Left forelimb (tissue), 1 donor: ENCODE measurements at regions not wholly inside any gene's neighbourhood (a gene's known extent, or its start where the extent isn't known, plus 50 kb on each side); places are given as distances from the start of the nearest gene placed in this dataset.

Experiments
- DNase-seq: peaks from one replicate; pipeline ENCODE4 v3.0.0-alpha.2; 2018; ENCODE audit warnings: low spot score

DNA sequence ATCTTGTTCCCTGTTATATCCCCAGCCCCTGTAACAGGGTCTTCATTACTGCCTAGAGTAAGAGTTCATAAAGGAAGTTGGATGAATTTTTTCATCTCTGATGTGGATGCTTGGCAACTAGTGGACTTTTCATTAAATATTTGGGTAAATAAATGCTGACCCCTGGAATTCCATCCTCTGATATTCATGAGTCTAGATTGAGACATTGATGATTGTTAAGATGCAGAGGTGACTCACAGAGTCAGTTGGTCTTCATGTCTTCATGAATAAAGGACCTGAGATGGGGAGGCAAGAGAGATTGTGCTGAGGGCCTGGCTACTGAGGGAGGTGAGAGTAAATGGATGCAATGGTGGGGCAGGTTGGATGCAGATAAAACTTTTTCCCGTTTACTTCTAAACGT is 132.7 kb upstream of the NT5C1B start:
- DNase-seq: no peak

DNA sequence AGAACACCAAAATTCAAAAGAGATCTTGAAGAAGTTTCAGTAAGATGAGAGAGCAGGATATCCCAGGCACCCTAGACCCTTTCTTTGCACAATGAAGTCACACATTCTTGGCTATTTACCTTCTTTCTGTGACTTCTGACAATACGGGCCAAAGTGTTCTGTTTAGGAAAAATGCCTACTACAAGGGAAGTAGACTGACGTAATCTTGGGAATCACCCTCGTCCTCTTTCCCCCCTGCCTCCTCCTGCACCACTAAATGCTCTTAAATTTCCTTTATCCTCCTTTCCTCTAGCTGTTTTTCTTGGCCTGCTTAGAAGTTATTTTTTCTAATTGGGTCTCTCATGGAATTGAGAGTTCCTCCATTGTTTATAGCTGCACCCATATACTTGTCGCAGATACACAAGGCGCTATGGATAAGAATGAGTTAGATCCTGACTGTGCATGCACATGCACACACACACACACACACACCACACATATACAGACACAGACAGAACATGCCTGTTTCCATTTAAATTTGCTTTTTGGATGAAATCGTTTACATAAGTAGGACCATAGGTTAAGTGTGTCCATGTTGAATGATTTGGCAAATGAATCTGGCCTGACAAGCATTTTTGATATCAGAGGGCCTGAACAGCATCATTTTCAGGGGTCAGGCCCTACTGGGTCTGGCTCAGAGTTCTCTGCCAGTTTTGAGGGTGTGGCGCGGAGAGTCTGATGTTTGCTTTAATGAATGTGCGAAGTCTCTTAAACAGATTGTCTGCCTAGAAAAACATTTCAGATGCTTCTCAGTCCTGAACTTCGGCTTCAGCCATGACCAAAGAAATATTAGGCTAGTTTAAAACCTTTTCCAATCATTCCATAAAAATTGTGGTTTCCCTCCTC is 131.9 kb upstream of the NT5C1B start:
- no peak for DNase-seq

DNA sequence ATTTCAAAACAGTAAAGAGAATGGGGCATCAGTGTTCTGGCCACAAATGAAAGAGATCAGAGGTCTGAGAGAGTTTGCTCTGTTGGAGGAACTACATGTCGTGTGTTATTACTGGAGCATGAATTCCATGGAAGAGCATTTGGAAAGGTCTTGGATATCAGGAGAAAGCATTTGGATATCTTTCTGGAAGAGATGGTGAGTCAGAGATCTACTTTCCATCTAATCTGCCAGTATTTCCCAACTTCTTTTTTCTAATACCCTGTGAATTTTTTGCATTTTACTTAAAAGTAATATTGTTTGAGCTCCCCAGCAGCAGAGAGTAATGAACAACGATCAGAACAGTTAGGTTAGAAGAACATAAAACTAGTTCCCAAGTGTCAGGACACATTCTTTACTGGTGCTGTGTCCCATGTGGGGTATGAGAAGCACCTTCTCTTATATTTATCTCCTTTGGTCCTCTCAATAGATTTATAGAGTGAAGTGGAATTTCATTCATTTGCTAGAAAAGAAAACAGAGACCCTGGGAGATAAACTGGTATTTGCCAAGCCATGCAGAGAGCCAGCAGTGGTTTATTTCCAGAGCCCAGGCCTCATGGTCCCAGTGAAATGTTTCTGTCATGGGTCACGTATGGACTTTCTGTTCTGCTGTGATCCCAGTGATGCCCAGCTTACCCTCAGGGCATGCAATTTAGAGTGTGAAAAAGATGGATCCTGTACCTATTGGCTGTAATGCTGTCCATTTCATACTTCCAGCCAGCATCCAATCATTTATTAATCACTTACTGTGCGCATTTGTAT is 130.8 kb upstream of the NT5C1B start:
- DNase-seq: no peak

GRCh38 chr2:18708203-18708715 is 118.9 kb upstream of the NT5C1B start:
- DNase-seq: no peak

DNA sequence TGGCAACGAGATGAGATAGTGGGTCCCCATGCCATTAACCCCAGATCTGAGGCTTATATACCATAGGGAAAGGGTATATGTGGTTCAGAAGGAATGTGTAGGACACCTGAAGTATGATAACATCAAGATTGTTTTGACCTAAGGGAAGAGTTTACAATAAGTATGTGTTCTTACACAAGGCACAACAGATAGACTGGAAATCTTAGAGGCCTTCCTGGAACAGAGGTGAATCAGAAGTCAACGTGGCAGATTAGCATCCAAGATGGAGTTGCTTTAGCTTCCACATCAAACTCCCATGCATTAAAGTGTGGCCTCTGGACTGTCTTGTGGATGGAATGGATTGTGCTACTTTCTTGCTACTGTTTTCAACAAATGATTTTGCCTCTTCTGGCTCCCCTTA is 116.6 kb upstream of the NT5C1B start:
- no peak for DNase-seq

DNA sequence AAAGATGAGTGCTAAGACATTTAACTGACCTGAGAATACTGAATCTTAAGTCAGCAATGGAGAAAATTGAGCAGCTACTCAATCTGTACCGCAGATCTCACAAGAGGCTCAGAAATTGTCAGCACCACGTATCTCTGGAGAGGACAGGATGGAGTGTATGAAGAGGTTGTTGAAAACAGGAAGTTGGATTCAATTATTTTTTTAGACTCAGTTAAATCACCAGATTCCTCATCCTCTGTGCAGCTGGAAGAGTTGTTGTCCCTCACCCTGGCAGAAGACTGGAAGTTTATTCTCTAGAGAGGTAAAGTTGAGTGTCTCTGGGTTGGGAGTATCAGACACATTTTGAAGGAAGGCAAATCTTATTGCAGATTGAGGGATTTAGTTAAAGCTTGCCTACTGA is 114.9 kb upstream of the NT5C1B start:
- DNase-seq: no peak

DNA sequence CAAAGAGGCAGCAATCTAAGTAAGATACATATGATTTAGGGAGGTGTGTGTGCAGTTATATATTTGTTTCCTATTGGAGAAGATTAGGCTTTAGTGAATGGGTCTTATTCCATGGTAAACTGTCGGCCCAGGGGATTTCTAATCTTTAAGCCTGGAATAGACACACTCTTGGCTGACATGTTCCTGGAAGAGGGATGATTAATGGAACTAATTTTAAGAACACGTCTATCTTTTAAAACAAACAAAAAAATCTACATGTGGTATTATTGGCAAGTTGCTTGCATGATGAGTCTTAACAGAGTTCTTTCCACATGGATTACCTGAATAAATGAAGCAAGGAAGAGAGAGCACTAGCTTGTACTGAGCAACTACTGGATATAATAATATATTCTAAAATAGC is 114.2 kb upstream of the NT5C1B start:
- no peak for DNase-seq

DNA sequence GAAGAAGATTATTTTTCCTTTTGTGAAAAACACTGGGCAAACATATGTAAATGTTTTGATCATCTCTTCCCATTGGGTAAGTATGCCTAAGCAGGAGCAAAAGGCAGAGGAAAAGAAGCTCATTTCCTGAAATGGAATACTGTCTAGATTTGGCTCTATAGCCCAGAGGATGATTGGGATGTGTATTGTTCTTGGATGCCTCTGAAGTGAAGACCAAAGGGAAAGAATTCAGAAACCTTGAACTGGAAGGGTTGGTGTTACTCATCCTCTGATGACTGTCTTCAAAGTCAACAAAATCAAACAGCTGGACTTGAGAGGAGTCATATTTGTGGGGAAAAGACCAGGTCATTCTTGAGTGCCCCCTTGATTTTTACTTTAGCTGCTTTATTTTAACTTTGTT is 112.6 kb upstream of the NT5C1B start:
- DNase-seq: no peak

DNA sequence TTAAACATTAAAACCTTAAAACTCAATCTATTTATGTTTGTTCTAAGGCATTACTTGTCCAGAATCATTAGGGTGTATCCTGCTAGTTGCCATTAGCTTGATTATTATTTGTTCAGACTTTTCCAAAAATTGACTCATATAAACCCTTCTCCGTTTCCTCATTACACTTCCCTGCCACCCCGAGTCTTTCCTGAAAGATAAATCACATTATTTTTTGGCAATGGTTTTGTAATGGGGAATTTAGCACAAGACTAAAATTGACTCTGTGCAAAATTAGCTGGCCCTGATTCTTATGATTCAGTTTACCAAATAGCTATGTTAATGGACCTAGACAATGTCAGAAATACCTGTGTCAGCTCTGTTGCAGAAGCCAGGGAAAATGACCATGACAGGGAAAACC is 112.2 kb upstream of the NT5C1B start:
- no peak for DNase-seq

DNA sequence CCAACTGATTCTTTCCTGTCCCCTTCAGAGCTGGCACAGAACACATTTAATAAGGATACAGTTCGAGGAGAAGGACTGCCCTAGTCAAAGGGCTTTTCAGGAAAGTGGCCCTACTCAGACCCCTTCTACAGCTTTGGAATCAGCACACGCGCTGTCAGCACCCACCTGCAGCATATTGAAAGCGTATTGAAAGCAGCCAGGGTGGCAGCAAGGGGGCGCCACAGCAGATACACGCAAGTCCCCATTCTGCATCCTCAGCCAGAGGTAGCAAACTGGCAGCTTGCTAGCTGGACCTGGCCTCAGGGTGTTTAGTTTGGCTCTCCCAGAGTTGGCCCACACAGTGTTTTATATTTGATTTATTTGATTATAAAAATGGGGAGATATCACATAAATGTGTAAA is 101.0 kb upstream of the NT5C1B start:
- no peak for DNase-seq

- DNase-seq: no peak
These were observed 95.1 kb upstream of the NT5C1B start for GRCh38 chr2:18684206-18685038.

GRCh38 chr2:18682681-18683080 is 93.3 kb upstream of the NT5C1B start:
- no peak for DNase-seq

GRCh38 chr2:18677280-18677679 is 87.9 kb upstream of the NT5C1B start:
- no peak for DNase-seq

GRCh38 chr2:18674309-18674708 is 84.9 kb upstream of the NT5C1B start:
- DNase-seq: no peak

GRCh38 chr2:18671363-18671762 is 82.0 kb upstream of the NT5C1B start:
- DNase-seq: no peak

DNA sequence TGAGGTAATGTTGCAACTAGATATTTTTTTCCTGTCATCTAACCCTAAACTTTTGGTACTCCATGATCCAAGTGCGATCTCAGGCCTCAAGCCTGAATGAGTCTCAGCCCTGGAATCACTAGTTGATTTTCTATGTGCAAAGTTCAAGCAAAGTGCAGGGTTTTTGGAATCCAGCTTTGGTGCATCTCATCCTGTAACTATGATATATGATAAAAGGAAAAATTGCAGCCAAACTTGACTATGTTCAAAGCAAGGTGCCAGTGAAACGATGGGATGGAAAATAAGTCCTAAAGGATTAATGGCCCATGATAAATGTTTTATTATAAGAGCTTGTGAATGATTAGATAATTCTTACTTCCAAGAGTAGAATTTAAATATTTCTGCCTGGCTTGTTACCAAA is 78.9 kb upstream of the NT5C1B start:
- DNase-seq: no peak

DNA sequence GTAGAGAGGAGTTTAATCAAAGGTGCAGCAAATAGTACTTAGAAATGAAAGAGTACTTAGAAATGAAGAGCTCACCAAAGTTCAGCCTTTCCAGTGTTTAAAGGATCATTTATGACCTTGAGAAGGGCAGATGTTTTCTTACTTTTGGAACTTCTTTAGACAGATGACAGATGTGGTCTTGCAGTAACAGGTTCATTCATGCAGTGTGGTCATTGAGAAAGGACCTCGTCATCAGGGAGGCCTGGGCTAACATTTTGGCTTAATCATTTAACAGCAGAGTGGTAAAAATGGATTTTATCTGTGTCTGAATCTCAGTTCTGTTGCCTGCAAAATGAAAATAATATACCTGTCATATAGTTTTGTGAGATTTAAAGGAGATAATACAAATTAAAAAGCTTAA is 75.1 kb upstream of the NT5C1B start:
- DNase-seq: no peak

GRCh38 chr2:18663861-18664260 is 74.5 kb upstream of the NT5C1B start:
- DNase-seq: no peak

GRCh38 chr2:18662689-18663088 is 73.3 kb upstream of the NT5C1B start:
- no peak for DNase-seq

GRCh38 chr2:18659915-18660314 is 70.5 kb upstream of the NT5C1B start:
- DNase-seq: no peak

DNA sequence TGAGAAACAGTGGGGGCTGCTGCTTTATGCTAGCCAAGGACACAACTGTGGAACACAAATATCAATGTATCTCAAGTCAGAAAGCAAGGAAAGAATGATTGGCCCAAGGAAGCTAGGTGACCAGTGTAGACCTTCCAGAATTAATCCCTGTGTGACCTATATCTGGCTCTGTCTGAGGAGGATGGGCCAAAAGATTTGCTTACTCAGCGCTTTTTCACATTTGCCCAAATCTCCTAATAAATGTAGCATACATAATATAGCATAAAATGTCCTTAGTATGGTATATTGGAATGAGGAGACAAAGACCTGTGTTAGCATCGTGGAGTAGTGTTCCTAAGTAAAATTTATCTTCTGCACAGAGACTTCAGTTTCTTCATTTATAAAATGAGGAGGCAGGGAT is 66.7 kb upstream of the NT5C1B start:
- no peak for DNase-seq
